ENCODE measurements at regions not wholly inside any gene's neighbourhood (a gene's known extent, or its start where the extent isn't known, plus 50 kb on each side); places are given as distances from the start of the nearest gene placed in this dataset.

- DNase-seq (ENCODE audit: low read depth, low spot score): no peak
Measured at GRCh38 chr12:127334912-127335644, 931.9 kb upstream of the TMEM132C start.

GRCh38 chr12:127336416-127336815 lies 930.6 kb upstream of the TMEM132C start:
- no peak for DNase-seq (ENCODE audit: low read depth, low spot score)

- DNase-seq (ENCODE audit: low read depth, low spot score): no peak
Measured at GRCh38 chr12:127339065-127339464, 927.9 kb upstream of the TMEM132C start.

- DNase-seq (ENCODE audit: low read depth, low spot score): no peak
Measured at GRCh38 chr12:127340381-127340780, 926.6 kb upstream of the TMEM132C start.

GRCh38 chr12:127342861-127343260 lies 924.1 kb upstream of the TMEM132C start:
- no peak for DNase-seq (ENCODE audit: low read depth, low spot score)

GRCh38 chr12:127343940-127344339 lies 923.0 kb upstream of the TMEM132C start:
- no peak for DNase-seq (ENCODE audit: low read depth, low spot score)

GRCh38 chr12:127351481-127352010 lies 915.4 kb upstream of the TMEM132C start:
- DNase-seq (ENCODE audit: low read depth, low spot score): no peak

GRCh38 chr12:127355061-127355841 lies 911.7 kb upstream of the TMEM132C start:
- no peak for DNase-seq (ENCODE audit: low read depth, low spot score)

GRCh38 chr12:127358888-127359287 lies 908.1 kb upstream of the TMEM132C start:
- DNase-seq (ENCODE audit: low read depth, low spot score): no peak

GRCh38 chr12:127360580-127360979 lies 906.4 kb upstream of the TMEM132C start:
- no peak for DNase-seq (ENCODE audit: low read depth, low spot score)

GRCh38 chr12:127362121-127362520 lies 904.8 kb upstream of the TMEM132C start:
- DNase-seq (ENCODE audit: low read depth, low spot score): no peak

- DNase-seq (ENCODE audit: low read depth, low spot score): no peak
Measured at GRCh38 chr12:127363392-127363791, 903.6 kb upstream of the TMEM132C start.

- DNase-seq (ENCODE audit: low read depth, low spot score): no peak
Measured at GRCh38 chr12:127373559-127373958, 893.4 kb upstream of the TMEM132C start.

- DNase-seq (ENCODE audit: low read depth, low spot score): no peak
Measured at GRCh38 chr12:127374447-127374846, 892.5 kb upstream of the TMEM132C start.

GRCh38 chr12:127381043-127381668 lies 885.8 kb upstream of the TMEM132C start:
- DNase-seq (ENCODE audit: low read depth, low spot score): no peak

- no peak for DNase-seq (ENCODE audit: low read depth, low spot score)
Measured at GRCh38 chr12:127381681-127382080, 885.3 kb upstream of the TMEM132C start.

GRCh38 chr12:127383281-127383680 lies 883.7 kb upstream of the TMEM132C start:
- no peak for DNase-seq (ENCODE audit: low read depth, low spot score)

GRCh38 chr12:127386723-127387122 lies 880.2 kb upstream of the TMEM132C start:
- no peak for DNase-seq (ENCODE audit: low read depth, low spot score)

GRCh38 chr12:127388985-127389384 lies 878.0 kb upstream of the TMEM132C start:
- DNase-seq (ENCODE audit: low read depth, low spot score): no peak

- DNase-seq (ENCODE audit: low read depth, low spot score): peak; percentile 24
Measured at GRCh38 chr12:127389923-127390322, 877.0 kb upstream of the TMEM132C start.

- DNase-seq (ENCODE audit: low read depth, low spot score): no peak
Measured at GRCh38 chr12:127393465-127393864, 873.5 kb upstream of the TMEM132C start.

GRCh38 chr12:127393896-127394295 lies 873.1 kb upstream of the TMEM132C start:
- DNase-seq (ENCODE audit: low read depth, low spot score): no peak

All from brain pericyte (primary cell).